Middle frontal gyrus (tissue), 1 donor: ENCODE measurements at regions not wholly inside any gene's neighbourhood (a gene's known extent, or its start where the extent isn't known, plus 50 kb on each side); places are given as distances from the start of the nearest gene placed in this dataset.

Experiments used
- DNase-seq: peaks from one replicate; pipeline ENCODE4 v3.0.0-alpha.2; 2015; ENCODE audit warnings: low spot score; ENCODE audit errors: extremely low spot score

GRCh38 chr1:5812295-5812694, 179.9 kb downstream of the NPHP4 start:
- no peak for DNase-seq

DNA sequence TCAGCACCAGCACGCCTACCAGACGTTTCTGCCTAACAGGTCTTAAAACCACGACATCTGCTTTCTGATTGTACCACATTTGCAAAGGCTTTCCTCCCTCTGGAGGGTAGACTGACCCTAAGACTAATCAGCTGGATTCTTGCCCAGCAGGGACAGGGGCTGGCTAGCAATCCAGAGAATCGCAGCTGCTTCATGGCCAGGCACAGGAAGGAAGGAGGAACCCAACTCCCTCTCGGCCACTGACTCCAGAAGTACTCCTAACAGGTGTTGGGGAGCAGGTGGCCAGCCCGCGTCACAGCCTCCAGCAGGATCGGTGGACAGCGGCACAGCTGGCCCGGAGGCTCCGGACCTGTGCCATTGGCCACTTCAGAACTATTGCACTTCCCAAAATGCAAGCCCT, 180.8 kb downstream of the NPHP4 start:
- DNase-seq = no peak

GRCh38 chr1:5810553-5811270, 181.5 kb downstream of the NPHP4 start:
- DNase-seq = no peak

DNA sequence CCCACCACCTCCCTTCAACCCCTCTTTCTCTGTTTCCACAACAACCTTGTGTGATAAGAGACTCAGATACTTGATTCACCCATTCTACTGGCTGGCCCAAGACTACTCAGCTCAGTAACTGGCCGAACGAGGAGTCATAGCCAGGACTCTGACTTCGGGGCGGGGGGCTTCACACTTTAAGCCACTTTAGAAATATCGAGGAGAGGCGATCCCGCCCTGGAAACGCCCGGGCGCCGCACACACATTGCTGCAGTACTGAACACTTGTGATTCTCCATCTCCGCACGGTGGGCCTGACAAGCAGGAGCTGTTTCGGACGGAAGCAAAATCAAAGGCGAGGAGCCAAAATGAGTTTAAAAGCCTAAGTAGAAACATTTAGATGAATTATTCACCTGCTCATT, 182.1 kb downstream of the NPHP4 start:
- no peak for DNase-seq

DNA sequence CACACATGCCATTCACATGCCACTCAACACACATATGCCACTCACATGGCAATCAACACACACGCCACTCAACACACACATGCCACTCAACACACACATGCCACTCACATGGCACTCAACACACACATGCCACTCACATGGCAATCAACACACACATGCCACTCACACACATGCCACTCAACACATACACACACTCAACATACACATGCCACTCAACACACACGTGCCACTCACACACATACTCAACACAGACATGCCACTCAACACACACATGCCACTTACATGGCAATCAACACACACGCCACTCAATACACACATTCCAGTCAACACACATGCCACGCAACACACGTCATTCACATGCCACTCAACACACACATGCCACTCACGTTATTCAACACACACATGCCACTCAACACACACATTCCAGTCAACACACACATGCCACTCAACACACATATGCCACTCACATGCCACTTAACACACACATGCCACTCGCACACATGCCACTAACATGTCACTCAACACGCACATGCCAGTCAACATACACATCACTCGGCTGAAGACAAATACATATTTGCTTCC, 182.9 kb downstream of the NPHP4 start:
- DNase-seq = no peak

GRCh38 chr1:5803851-5804250, 188.4 kb downstream of the NPHP4 start:
- no peak for DNase-seq

- DNase-seq = no peak
Measured at GRCh38 chr1:5802606-5803005, 189.6 kb downstream of the NPHP4 start.

- DNase-seq = no peak
Measured at GRCh38 chr1:5798904-5799303, 193.3 kb downstream of the NPHP4 start.

GRCh38 chr1:5798151-5798730, 194.0 kb downstream of the NPHP4 start:
- no peak for DNase-seq

DNA sequence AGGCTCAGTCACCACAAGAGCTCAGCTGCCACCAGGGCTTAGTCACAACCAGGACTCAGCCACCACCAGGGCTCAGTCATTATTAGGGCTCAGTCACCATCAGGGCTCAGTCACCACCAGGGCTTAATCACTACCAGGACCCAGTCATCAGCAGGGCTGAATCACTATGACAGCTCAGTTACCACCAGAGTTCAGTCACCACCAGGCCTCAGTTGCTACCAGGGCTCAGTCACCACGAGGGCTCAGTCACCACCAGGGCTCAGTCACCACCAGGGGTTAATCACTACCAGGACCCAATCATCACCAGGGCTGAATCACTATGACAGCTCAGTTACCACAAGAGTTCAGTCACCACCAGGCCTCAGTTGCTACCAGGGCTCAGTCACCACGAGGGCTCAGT, 196.2 kb downstream of the NPHP4 start:
- no peak for DNase-seq

DNA sequence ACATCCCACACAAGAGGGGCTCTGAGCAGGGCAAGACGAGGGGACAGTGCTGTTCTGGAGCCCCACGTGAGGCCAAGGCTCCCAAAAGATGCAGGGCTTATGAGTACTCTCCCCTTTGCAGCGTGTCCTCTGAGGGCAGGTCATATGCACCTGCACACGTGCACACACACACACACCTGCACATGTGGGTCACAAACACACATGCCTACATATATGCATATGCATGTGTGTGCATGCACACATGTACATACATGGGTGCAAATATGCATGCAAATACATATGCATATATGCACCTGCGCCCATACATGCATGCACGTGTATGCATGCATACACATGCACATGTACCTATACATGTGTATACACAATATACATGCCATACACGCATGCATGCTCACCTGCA, 197.9 kb downstream of the NPHP4 start:
- DNase-seq = no peak

GRCh38 chr1:5793516-5793915, 198.7 kb downstream of the NPHP4 start:
- DNase-seq = no peak

- DNase-seq = no peak
Measured at GRCh38 chr1:5781079-5781478, 211.1 kb downstream of the NPHP4 start.

GRCh38 chr1:5780324-5780716, 211.9 kb downstream of the NPHP4 start:
- no peak for DNase-seq

GRCh38 chr1:5779608-5780323, 212.5 kb downstream of the NPHP4 start:
- DNase-seq = no peak

DNA sequence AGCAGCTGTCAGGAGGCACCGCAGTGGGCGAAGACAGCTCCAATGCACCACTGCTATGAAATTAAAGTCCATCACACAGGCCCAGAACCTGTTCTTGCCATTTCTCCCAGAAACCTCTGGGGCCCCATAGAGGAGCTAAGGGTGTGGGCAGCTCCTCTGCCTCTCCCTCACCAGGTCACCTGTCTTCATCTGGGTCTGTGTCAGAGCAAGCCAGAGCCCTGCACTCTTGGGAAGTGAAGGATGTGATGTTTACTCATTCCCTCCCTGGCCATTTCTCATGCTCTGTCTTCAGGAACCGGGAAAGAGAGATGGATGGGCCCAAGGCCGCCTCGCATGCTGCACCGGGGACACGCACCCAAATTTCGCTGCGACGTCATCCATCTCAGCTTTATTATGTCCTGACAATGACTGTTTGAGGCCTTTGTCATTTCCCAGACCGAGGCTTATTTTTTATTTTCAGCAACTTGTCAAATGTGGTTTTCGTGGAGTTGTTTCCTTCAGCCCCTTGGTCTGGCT, 216.1 kb downstream of the NPHP4 start:
- no peak for DNase-seq

DNA sequence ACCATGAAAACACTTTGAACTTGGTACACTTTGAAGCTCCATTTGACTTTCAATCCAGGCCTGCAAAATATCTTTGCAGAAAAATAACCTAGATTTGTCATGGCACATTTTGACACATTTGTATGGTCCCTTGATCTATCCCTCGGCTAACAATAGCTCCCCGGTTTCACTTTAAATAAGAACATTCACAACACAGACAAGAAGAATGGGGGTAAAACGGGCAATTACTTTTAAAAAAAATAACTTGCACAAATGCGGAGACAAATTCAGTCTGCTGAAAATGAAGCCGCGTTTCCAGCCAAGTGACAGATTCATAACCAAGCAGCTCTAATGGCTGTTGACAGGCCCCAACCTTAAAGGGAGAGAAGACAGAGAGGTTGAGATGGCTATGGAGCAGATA, 218.2 kb downstream of the NPHP4 start:
- no peak for DNase-seq

DNA sequence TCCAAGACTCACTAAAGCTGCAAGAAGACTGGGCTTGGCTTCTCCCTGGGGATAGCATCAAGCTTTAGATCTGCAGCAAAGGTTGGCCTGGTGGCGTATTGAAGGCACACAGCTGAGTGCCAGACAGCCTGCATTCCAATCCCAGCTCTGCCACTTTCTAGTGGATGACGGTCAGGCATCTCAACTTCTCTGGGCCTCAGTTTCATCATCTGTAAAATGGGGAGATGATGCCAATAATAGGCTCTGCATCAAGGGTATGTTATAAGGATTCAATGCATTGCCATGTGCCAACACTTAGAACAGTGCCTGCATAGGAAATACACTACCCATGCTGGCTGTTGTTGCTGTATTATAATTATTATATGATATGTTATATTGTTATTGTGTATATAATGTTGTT, 220.4 kb downstream of the NPHP4 start:
- no peak for DNase-seq

DNA sequence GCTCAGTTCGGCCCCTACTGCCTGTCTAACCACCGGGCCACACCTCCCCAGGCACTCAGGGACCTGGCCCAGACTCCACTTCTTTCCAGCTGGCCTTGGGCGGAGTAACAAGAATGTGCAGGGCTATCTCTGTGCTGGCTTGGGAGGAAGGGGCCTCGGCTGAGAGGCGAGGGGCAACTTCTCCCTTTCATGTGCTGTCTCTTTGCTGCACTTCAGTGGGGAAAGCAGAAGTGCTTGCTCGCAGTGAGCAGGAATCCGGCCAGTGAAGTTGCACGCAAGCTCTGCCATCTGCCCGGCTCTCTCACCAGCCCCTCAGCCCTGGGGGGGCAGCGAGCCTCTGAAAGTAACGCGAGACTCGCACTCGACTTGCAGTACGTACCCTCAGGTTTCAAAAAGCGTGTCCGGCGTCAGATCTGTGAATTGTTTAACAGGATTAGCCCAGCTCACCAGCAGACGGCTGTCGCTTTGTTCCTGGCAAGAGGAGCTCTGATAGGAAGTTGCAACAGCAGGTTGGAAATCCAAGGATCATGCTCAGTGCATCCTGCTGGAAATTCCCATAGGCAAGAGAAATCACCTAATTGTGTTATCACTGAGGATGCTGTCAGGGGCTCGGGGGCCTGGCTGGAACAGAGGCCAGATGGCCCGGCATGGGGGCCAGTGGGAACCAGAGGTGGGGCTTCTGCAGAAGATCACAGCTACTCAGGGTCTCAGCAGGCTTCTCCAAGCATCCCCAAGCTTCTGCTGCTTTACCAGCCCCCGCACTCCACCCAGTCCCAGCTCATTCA, 221.1 kb downstream of the NPHP4 start:
- DNase-seq = peak; percentile 58

DNA sequence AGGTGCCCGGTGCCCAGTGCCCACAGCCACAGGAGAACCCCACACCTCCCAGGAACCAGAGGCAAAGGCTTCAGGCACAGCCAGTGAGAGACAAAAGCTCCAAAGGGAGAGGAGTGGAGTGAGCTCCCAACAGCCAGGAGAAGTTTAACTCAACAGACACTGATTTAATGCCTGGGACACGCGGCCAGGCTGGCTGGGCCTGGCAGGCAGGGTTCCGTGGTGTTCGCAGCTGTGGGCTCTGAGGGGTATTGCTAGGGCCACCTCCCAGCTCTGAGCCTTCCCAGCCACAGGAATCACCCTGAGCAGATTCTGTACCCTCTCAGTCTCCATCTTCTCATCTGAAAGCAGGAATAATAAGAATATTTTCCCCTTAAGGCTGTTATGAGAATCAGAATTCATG, 222.5 kb downstream of the NPHP4 start:
- DNase-seq = no peak

GRCh38 chr1:5769146-5769545, 223.1 kb downstream of the NPHP4 start:
- DNase-seq = no peak
